ENCODE measurements at regions not wholly inside any gene's neighbourhood (a gene's known extent, or its start where the extent isn't known, plus 50 kb on each side); places are given as distances from the start of the nearest gene placed in this dataset.
A peak's percentile ranks its signal among the peaks of the same experiment; 100 is the strongest.

- peak; percentile 31 for DNase-seq
Measured at GRCh38 chr5:82349652-82350051, 71.5 kb upstream of the RPS23 start.

- no peak for DNase-seq
Measured at GRCh38 chr5:82348784-82349425, 70.8 kb upstream of the RPS23 start.

- DNase-seq = no peak
Measured at GRCh38 chr5:82347201-82347865, 69.2 kb upstream of the RPS23 start.

- no peak for DNase-seq
Measured at GRCh38 chr5:82346399-82347165, 68.4 kb upstream of the RPS23 start.

GRCh38 chr5:82345108-82345507 lies 67.0 kb upstream of the RPS23 start:
- DNase-seq = no peak

- no peak for DNase-seq
Measured at GRCh38 chr5:82341325-82341724, 63.2 kb upstream of the RPS23 start.

- no peak for DNase-seq
Measured at GRCh38 chr5:82340799-82341198, 62.6 kb upstream of the RPS23 start.

GRCh38 chr5:82339792-82340191 lies 61.6 kb upstream of the RPS23 start:
- DNase-seq = no peak

- no peak for DNase-seq
Measured at GRCh38 chr5:82338771-82339373, 60.7 kb upstream of the RPS23 start.

GRCh38 chr5:82336959-82337351 lies 58.8 kb upstream of the RPS23 start:
- no peak for DNase-seq

GRCh38 chr5:82336226-82336958 lies 58.2 kb upstream of the RPS23 start:
- no peak for DNase-seq

GRCh38 chr5:82335806-82336205 lies 57.7 kb upstream of the RPS23 start:
- no peak for DNase-seq

- DNase-seq = no peak
Measured at GRCh38 chr5:82334856-82335255, 56.7 kb upstream of the RPS23 start.

GRCh38 chr5:82334085-82334692 lies 56.0 kb upstream of the RPS23 start:
- DNase-seq = no peak

- no peak for DNase-seq
Measured at GRCh38 chr5:82332886-82333615, 54.9 kb upstream of the RPS23 start.

GRCh38 chr5:82332064-82332855 lies 54.1 kb upstream of the RPS23 start:
- DNase-seq = no peak

- DNase-seq = no peak
Measured at GRCh38 chr5:82331557-82331956, 53.4 kb upstream of the RPS23 start.

- DNase-seq = no peak
Measured at GRCh38 chr5:82330530-82331270, 52.5 kb upstream of the RPS23 start.

GRCh38 chr5:82329393-82329792 lies 51.2 kb upstream of the RPS23 start:
- no peak for DNase-seq
